Stimulated activated CD4-positive, alpha-beta T cell treated with anti-CD3 and anti-CD28 coated beads, Interleukin-15, amount 100 ng/mL, for 24 hours (primary cell): ENCODE measurements at regions not wholly inside any gene's neighbourhood (a gene's known extent, or its start where the extent isn't known, plus 50 kb on each side); places are given as distances from the start of the nearest gene placed in this dataset.
"Not testable (repeated sequence)": the region's sequence is repeated elsewhere in the genome, so short reads cannot be mapped to it uniquely, and the experiment has no call there.

ENCODE experiments used
- DNase-seq: peaks from one replicate; pipeline ENCODE4 v3.0.0-alpha.2; 2020

GRCh38 chr18:71036783-71037182 lies 747.9 kb downstream of the SOCS6 start:
- DNase-seq: no peak

DNA sequence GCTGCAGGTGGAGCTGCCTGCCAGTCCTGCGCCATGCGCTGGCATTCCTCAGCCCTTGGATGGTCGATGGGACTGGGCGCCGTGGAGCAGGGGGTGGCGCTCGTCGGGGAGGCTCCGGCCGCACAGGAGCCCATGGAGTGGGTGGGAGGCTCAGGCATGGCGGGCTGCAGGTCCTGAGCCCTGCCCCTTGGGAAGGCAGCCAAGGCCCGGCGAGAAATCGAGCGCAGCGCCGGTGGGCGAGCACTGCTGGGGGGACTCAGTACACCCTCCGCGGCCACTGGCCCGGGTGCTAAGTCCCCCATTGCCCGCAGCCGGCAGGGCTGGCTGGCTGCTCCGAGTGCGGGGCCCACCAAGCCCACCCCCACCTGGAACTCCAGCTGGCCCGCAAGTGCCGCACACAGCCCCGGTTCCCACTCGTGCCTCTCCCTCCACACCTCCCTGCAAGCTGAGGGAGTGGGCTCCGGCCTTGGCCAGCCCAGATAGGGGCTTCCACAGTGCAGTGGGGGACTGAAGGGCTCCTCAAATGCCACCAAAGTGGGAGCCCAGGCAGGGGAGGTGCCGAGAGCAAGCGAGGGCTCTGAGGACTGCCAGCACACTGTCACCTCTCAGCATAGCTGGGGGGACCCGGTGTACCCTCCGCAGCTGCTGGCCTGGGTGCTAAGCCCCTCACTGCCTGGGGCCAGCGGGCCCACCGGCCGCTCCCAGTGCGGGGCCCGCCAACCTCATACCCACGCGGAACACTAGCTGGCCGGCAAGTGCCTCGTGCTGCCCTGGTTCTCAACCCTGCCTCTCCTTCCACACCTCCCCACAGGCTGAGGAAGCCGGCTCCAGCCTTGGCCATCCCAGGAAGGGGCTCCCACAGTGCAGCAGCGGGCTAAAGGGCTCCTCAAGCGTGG lies 742.7 kb downstream of the SOCS6 start:
- DNase-seq: not testable (repeated sequence)

GRCh38 chr18:71030085-71030484 lies 741.2 kb downstream of the SOCS6 start:
- DNase-seq: not testable (repeated sequence)

DNA sequence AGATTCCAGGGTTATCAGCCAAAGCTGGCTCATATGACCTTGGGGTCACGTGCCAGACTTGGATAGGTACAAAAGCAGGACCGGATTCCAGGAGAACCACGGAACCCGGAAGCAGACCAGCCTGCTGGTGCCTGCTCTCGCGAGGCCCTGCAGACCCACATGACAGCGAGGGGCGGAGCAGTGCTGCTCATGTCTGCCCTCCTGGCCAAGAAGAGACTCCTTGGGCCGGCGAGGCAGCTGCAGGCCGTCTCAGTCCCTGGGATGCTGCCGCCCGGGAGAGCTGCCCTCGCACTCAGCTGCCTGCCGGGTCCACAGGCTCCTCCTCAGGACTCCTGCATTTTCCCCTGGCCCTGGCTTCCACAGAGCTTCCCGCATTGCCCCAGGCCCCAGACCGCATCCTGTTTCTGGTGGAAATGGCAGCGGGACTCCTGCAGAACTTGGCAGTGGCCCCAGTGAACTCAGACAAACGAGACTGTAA lies 739.5 kb downstream of the SOCS6 start:
- DNase-seq: no peak

- no peak for DNase-seq
Measured at GRCh38 chr18:71027531-71027930, 738.7 kb downstream of the SOCS6 start.

DNA sequence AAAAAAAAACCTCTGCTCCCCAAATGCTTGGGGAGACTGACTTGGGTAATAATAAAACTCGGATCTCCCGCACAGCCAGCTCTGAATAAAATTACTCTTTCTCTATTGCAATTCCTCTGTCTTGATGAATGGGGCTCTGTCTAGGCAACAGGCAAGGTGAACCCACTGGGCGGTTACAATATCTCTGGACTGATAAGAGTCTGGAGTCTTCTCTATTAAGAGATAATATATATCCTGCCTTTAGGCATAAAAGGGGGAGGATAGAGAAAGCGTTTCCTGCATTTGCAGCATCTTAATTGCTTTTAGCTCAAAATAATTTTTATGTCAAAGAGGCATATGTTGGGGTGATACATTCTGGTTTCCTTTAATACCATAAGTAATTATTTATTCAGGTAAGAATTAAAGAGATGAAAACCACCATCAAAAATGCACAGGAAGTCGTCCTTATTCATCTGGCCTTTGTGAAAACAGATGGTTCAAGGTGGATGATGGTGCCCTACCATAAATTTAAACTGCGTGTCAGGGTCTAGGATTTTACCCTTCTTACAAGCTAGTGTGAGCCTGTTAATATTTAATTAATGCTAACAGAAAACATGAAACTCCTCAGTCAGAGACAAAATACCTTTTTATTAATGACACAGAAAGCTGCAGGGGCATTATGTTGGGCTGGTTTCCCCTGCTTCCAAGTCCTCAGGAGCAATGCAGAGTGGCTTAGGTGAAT lies 736.8 kb downstream of the SOCS6 start:
- DNase-seq: no peak

GRCh38 chr18:71022389-71022788 lies 733.5 kb downstream of the SOCS6 start:
- DNase-seq: no peak

GRCh38 chr18:71021030-71021362 lies 732.2 kb downstream of the SOCS6 start:
- no peak for DNase-seq

DNA sequence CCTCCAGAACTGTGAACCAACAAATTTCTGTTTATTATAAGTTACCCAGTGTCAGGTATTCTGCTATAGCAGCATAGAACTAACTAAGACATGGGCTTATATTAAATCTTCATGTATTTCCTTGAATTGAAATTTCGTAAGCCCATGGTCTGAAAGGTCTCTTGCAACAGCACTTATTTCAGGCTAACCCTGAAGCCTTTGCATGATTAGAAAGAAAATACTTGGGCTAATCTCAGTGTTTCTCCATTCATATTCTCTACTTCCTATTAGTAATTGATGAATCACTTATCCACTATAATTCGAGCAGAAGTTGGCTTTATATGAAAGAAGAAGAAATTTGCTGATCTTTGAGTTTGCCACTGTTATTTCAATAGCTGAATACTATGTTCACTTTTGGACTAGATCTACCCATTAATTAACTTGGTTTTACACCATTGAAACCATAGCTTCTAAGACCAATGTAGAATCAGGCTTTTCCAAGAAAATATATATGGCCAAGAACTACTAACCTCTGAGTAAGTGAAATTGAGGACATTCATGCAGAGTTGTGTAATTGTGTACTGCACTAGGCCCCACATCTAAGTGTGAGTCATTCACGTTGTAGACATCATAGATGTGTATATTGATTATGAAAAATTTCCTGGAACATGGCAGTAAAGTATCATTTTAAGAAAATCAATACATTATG lies 731.6 kb downstream of the SOCS6 start:
- DNase-seq: no peak

DNA sequence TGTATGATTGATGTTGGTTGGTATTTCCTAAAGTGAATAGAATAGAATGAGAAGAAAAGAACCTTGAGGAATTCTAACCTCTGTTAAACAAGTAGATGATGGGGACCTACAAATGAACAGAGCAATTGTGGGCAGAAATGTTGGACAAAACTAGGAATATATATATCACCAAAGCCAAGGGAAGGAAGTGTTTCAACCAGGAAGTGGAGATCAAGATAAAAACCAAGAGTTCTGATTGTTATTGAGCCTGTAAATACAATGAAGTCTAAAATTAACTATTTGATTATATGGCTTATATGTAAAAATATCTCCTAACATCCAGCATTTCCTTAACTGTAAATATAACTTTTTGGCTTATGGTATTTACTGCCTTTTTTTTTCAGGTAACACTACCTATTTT lies 730.0 kb downstream of the SOCS6 start:
- no peak for DNase-seq

DNA sequence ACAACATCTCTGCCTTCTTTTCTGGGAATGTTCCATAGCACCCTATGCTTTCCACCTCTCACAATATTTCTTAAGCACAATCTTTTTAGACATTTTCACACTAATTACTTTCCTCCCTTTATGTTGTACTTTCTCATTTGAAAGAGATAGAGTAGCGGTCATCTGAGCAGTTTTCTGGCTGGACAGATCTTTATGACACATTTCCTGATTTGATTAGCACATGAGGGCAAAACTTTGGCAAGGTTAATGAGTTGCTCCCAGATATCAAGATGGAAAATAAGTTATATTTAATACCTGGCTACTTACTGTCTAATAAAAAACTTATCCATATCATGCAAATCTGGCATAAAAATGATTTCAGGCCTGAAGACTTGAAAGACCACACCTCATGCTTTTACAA lies 723.9 kb downstream of the SOCS6 start:
- no peak for DNase-seq

GRCh38 chr18:71011389-71011788 lies 722.5 kb downstream of the SOCS6 start:
- no peak for DNase-seq

DNA sequence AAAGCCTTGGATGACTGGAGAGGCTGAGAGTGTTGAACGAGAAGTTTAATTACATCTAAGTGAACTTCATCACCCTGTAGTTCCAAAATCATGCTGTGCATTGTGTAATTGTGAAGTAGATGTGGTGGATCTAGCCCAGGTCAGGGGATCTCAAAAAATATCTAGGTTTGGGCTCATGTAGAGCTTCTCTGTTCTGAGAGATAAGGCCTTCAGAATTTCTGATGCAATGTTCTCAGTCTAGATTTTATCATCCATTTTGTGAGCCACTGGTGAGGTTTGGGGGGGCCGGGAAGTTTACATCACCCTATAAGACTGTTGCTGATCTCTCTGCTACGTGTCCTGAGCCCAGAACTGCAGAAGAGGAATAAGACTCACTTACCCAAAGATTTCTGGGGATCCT lies 719.4 kb downstream of the SOCS6 start:
- no peak for DNase-seq

DNA sequence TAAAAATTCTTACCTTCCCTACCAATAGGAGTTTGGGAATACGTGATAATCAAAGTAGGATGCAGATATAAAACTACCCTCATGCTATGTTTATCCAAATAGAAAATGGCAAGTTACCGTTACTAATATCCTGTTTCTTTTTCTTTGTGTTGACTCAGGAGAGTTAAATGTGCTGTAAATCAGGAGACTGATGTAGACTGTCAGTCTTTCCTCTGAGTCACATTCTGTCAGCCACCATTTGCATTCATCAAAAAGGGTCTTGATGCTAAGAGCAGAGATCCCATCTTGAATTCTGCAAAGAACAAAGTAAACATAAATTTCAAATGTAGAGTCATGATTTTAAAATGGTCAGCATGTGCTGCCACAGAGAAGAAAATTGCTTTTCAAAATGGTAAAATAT lies 712.8 kb downstream of the SOCS6 start:
- no peak for DNase-seq

GRCh38 chr18:70998490-70998889 lies 709.6 kb downstream of the SOCS6 start:
- DNase-seq: no peak

DNA sequence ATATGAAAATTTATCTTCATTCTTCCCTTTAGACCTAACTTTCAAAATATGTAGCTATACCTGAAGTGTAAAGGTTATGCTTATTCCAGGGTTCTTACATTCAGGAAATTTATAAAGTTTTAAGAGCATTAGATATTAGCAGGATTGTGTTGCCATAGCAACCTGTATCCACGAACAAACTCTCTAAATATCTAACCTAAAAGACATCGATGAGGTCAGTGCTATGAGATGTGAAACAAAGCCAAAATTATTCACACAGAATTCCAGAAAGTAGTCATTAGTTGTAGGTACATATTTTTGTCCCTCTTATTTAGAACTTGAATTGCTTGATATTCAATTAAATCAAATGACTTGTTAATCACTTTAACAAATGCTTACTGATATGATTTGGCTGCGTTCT lies 705.3 kb downstream of the SOCS6 start:
- DNase-seq: no peak

- DNase-seq: no peak
Measured at GRCh38 chr18:70991577-70991976, 702.7 kb downstream of the SOCS6 start.

DNA sequence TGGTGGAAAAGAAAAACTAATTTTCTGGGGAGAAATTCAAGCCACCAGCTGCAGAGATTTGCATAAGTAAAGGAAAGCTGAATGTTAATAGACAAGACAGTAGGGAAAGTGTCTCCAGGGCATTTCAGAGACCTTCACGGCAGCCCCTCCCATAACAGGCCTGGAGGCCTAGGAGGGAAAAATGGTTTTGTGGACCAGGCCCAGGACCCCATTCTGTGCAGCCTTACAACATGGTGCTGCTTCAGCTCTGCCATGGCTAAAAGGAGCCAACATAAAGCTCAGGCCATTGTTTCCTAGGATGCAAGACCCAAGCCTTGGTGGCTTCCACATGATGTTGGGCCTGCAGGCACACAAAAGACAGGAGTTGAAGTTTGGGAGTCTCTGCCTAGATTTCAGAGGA lies 697.1 kb downstream of the SOCS6 start:
- DNase-seq: no peak

GRCh38 chr18:70982292-70982691 lies 693.4 kb downstream of the SOCS6 start:
- DNase-seq: no peak

- no peak for DNase-seq
Measured at GRCh38 chr18:70981400-70982140, 692.7 kb downstream of the SOCS6 start.

DNA sequence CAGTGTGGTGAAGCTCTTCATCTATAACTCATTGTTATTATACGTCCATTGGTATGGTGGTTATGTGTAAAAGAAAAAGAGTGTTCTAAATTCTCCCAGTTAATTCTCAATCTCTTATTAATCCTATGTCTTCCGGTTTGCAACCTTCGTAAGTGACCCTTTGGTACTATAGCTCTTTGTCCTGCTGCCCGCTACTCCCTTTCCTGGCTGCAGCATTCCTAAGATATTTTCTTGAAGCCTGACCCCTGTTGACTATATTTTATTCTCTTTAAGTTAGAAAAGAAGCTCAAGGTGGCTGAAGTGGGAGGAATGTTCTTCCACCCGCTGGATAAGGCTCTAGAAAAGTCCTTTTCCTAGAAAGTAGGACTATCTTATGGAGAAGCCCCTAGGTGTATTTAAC lies 684.8 kb downstream of the SOCS6 start:
- no peak for DNase-seq

DNA sequence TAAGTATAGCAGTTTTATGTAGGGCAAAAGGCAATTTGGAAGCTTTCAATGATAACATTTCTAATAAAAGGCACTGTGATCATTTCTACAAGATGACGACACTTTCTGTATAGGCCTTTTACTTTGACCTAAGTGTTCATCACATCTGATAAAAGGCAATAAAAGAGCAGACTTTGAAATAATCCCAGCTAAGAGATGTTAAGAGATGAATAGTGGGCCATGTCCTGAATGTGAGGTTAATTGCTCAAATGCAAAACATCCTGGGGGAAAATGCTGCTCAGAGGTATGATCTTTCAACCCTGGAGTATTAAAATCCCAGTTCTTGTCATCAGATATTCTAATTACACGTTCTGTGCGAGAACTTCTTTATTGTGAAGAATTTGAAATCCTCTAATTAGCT lies 677.6 kb downstream of the SOCS6 start:
- DNase-seq: no peak

GRCh38 chr18:70961939-70962338 lies 673.1 kb downstream of the SOCS6 start:
- no peak for DNase-seq
